ENCODE measurements at regions not wholly inside any gene's neighbourhood (a gene's known extent, or its start where the extent isn't known, plus 50 kb on each side); places are given as distances from the start of the nearest gene placed in this dataset.

DNA sequence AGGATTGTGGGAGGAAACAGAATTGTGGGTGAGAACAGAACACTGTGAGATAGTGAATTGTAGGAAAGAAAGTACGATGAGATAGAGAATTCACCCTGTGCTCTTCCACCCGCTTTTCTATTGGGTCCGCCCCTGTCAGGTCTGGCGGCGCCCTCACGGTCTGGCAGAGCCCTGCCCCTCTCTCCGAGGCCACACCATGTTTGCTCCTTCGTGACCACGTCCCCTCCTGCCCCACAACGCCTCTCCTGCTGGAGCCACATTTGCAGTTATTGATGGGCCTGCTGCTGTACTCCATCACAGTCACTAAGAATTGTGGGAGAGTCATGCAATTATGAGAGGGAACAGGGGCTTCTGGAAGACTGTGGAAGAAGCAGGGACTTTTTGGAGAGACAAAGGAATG, 473.1 kb downstream of the KLF12 start (continued):
- TF ChIP-seq TEAD1 (CRISPR knock-in tag; IDR thresholded peaks at IDR 0.05) = no peak

DNA sequence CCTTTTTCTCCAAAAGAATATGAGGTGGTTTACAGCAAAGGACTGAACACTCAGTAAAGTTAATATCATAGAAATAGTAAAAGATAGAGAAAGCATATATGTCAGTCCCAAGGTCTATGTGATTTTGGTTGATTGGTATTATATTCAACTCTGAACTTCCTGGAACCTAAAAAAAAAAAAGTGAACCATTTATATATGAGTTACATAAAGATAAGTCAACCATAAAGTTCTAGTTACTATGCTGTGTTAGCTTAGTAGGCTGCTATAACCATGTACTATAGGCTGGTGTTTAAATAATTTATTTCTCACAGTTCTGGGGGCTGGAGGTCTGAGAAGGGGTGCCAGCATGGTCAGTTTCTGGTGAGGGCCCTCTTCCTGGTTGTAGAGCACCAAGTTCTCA, 475.6 kb downstream of the KLF12 start:
- Mint-ChIP-seq H3K9me3 (peaks cover 5% of the 10 kb centered on the region; the same call in 1 of the 2 replicates), H3K4me1 (peaks cover 7% of the 10 kb centered on the region; the same call in 1 of the 2 replicates), H3K27me3 (ENCODE audit: low read depth) (no peaks in the 10 kb centered on the region), H3K36me3 (no peaks in the 10 kb centered on the region), H3K27ac (no peak overlapping the region), H3K4me3 (no peak overlapping the region)
- DNase-seq (ENCODE audit: low spot score) = no peak
- no peak for TF ChIP-seq KAT7 (CRISPR knock-in tag; IDR thresholded peaks at IDR 0.05; ENCODE audit: borderline replicate concordance)
- TF ChIP-seq, protein P1, sequence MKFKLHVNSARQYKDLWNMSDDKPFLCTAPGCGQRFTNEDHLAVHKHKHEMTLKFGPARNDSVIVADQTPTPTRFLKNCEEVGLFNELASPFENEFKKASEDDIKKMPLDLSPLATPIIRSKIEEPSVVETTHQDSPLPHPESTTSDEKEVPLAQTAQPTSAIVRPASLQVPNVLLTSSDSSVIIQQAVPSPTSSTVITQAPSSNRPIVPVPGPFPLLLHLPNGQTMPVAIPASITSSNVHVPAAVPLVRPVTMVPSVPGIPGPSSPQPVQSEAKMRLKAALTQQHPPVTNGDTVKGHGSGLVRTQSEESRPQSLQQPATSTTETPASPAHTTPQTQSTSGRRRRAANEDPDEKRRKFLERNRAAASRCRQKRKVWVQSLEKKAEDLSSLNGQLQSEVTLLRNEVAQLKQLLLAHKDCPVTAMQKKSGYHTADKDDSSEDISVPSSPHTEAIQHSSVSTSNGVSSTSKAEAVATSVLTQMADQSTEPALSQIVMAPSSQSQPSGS (CRISPR knock-in tag; IDR thresholded peaks at IDR 0.05; ENCODE audit: borderline replicate concordance, low read depth) = no peak
- TF ChIP-seq, protein P2, sequence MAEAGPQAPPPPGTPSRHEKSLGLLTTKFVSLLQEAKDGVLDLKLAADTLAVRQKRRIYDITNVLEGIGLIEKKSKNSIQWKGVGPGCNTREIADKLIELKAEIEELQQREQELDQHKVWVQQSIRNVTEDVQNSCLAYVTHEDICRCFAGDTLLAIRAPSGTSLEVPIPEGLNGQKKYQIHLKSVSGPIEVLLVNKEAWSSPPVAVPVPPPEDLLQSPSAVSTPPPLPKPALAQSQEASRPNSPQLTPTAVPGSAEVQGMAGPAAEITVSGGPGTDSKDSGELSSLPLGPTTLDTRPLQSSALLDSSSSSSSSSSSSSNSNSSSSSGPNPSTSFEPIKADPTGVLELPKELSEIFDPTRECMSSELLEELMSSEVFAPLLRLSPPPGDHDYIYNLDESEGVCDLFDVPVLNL (CRISPR knock-in tag; IDR thresholded peaks at IDR 0.05; ENCODE audit: borderline replicate concordance, low read depth) = no peak
- TF ChIP-seq ZNF671 (CRISPR knock-in tag; IDR thresholded peaks at IDR 0.05) = no peak
- TF ChIP-seq, protein P3, sequence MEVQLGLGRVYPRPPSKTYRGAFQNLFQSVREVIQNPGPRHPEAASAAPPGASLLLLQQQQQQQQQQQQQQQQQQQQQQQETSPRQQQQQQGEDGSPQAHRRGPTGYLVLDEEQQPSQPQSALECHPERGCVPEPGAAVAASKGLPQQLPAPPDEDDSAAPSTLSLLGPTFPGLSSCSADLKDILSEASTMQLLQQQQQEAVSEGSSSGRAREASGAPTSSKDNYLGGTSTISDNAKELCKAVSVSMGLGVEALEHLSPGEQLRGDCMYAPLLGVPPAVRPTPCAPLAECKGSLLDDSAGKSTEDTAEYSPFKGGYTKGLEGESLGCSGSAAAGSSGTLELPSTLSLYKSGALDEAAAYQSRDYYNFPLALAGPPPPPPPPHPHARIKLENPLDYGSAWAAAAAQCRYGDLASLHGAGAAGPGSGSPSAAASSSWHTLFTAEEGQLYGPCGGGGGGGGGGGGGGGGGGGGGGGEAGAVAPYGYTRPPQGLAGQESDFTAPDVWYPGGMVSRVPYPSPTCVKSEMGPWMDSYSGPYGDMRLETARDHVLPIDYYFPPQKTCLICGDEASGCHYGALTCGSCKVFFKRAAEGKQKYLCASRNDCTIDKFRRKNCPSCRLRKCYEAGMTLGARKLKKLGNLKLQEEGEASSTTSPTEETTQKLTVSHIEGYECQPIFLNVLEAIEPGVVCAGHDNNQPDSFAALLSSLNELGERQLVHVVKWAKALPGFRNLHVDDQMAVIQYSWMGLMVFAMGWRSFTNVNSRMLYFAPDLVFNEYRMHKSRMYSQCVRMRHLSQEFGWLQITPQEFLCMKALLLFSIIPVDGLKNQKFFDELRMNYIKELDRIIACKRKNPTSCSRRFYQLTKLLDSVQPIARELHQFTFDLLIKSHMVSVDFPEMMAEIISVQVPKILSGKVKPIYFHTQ (CRISPR knock-in tag; IDR thresholded peaks at IDR 0.05) = no peak
- TF ChIP-seq, protein P4, sequence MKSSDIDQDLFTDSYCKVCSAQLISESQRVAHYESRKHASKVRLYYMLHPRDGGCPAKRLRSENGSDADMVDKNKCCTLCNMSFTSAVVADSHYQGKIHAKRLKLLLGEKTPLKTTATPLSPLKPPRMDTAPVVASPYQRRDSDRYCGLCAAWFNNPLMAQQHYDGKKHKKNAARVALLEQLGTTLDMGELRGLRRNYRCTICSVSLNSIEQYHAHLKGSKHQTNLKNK (CRISPR knock-in tag; IDR thresholded peaks at IDR 0.05) = no peak
- TF ChIP-seq CREB1 (CRISPR knock-in tag; IDR thresholded peaks at IDR 0.05) = no peak
- TF ChIP-seq, protein P5, sequence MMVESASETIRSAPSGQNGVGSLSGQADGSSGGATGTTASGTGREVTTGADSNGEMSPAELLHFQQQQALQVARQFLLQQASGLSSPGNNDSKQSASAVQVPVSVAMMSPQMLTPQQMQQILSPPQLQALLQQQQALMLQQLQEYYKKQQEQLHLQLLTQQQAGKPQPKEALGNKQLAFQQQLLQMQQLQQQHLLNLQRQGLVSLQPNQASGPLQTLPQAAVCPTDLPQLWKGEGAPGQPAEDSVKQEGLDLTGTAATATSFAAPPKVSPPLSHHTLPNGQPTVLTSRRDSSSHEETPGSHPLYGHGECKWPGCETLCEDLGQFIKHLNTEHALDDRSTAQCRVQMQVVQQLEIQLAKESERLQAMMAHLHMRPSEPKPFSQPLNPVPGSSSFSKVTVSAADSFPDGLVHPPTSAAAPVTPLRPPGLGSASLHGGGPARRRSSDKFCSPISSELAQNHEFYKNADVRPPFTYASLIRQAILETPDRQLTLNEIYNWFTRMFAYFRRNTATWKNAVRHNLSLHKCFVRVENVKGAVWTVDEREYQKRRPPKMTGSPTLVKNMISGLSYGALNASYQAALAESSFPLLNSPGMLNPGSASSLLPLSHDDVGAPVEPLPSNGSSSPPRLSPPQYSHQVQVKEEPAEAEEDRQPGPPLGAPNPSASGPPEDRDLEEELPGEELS (CRISPR knock-in tag; IDR thresholded peaks at IDR 0.05) = no peak
- no peak for TF ChIP-seq SMAD4 (CRISPR knock-in tag; IDR thresholded peaks at IDR 0.05)
- no peak for TF ChIP-seq SMAD3 (CRISPR knock-in tag; IDR thresholded peaks at IDR 0.05; ENCODE audit: borderline replicate concordance)
- no peak for TF ChIP-seq RORB (CRISPR knock-in tag; IDR thresholded peaks at IDR 0.05)
- TF ChIP-seq ZNF219 (CRISPR knock-in tag; IDR thresholded peaks at IDR 0.05; ENCODE audit: borderline replicate concordance) = no peak
- TF ChIP-seq OVOL2 (CRISPR knock-in tag; IDR thresholded peaks at IDR 0.05; ENCODE audit: borderline replicate concordance) = no peak
- TF ChIP-seq MXD4 (CRISPR knock-in tag; IDR thresholded peaks at IDR 0.05; ENCODE audit: borderline replicate concordance) = no peak
- TF ChIP-seq, protein P6, sequence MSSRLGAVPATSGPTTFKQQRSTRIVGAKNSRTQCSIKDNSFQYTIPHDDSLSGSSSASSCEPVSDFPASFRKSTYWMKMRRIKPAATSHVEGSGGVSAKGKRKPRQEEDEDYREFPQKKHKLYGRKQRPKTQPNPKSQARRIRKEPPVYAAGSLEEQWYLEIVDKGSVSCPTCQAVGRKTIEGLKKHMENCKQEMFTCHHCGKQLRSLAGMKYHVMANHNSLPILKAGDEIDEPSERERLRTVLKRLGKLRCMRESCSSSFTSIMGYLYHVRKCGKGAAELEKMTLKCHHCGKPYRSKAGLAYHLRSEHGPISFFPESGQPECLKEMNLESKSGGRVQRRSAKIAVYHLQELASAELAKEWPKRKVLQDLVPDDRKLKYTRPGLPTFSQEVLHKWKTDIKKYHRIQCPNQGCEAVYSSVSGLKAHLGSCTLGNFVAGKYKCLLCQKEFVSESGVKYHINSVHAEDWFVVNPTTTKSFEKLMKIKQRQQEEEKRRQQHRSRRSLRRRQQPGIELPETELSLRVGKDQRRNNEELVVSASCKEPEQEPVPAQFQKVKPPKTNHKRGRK (CRISPR knock-in tag; IDR thresholded peaks at IDR 0.05; ENCODE audit: borderline replicate concordance) = no peak
- TF ChIP-seq, protein P7, sequence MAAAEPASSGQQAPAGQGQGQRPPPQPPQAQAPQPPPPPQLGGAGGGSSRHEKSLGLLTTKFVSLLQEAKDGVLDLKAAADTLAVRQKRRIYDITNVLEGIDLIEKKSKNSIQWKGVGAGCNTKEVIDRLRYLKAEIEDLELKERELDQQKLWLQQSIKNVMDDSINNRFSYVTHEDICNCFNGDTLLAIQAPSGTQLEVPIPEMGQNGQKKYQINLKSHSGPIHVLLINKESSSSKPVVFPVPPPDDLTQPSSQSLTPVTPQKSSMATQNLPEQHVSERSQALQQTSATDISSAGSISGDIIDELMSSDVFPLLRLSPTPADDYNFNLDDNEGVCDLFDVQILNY (CRISPR knock-in tag; IDR thresholded peaks at IDR 0.05) = no peak
- no peak for TF ChIP-seq FOXJ3 (CRISPR knock-in tag; IDR thresholded peaks at IDR 0.05; ENCODE audit: borderline replicate concordance)
- TF ChIP-seq, protein P8, sequence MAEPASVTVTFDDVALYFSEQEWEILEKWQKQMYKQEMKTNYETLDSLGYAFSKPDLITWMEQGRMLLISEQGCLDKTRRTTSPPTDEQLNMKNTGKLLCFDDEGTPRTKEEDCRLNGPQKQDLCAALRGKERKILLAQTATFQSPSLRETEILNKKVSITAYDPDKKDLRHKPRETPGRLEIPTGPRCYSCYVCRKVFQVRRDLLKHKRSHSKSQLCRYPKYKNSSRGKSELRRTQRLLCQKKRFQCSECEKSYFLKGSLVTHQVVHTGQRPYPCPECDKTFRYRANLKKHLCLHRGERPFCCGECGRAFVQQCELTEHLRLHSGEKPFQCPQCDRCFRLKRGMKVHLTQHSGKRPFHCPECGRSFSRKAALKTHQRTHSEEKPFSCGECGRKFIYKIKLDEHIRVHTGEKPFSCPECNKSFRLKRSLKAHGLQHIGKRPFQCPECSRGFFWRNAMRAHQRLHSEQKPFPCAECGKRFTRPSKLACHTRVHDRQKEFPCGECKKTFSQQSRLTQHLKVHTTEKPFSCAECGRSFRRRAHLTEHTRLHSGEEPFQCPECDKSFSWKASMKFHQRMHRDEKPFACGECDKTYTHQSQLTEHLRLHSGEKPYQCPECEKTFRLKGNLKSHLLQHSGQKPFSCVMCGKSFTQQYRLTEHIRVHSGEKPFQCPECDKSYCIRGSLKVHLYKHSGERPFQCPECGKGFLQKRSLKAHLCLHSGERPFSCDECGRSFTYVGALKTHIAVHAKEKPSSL (CRISPR knock-in tag; conservative IDR thresholded peaks at IDR 0.05) = no peak
- TF ChIP-seq, protein P9, sequence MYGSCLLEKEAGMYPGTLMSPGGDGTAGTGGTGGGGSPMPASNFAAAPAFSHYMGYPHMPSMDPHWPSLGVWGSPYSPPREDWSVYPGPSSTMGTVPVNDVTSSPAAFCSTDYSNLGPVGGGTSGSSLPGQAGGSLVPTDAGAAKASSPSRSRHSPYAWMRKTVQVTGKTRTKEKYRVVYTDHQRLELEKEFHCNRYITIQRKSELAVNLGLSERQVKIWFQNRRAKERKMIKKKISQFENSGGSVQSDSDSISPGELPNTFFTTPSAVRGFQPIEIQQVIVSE (CRISPR knock-in tag; IDR thresholded peaks at IDR 0.05; ENCODE audit: borderline replicate concordance) = no peak
- no peak for ATAC-seq
- CTCF ChIA-PET = no interaction called here
- POLR2A ChIA-PET = no interaction called here

Measured in WTC11 (cell line).